Sigmoid colon (tissue), 6 donors: ENCODE measurements at regions not wholly inside any gene's neighbourhood (a gene's known extent, or its start where the extent isn't known, plus 50 kb on each side); places are given as distances from the start of the nearest gene placed in this dataset.

ENCODE experiments used
- DNase-seq: peaks from one replicate; pipeline ENCODE4 v3.0.0-alpha.2; 2019
- H3K27ac ChIP-seq, 4 donors: fragments of 200-600 bp; sonication (generic); one replicate each; pipeline ENCODE4 v1.5.1; 2016 to 2019; ENCODE audit warnings: mild to moderate bottlenecking in 1 of 4
- H3K27me3 ChIP-seq, 3 donors: fragments of 200-600 bp; sonication (generic); one replicate each; pipeline ENCODE4 v1.5.1; 2019; ENCODE audit warnings: mild to moderate bottlenecking in 1 of 3
- H3K36me3 ChIP-seq, 4 donors: fragments of 200-600 bp; sonication (generic); one replicate each; pipeline ENCODE4 v1.5.1; 2016 to 2019
- H3K4me1 ChIP-seq, 4 donors: fragments of 200-600 bp; sonication (generic); one replicate each; pipeline ENCODE4 v1.5.1; 2017 to 2019
- H3K4me3 ChIP-seq, 4 donors: fragments of 200-600 bp; sonication (generic); one replicate each; pipeline ENCODE4 v1.5.1; 2017 to 2019; ENCODE audit warnings: mild to moderate bottlenecking in 2 of 4, moderate library complexity in 1 of 4
- H3K9me3 ChIP-seq, 4 donors: fragments of 200-600 bp in 3 of 4; sonication (generic) in 3 of 4; one replicate each; pipeline versions ENCODE4 v1.5.1 to v1.6.1; 2013 to 2019
- EP300 ChIP-seq, 4 donors: sonication (generic); formaldehyde crosslinking; IDR thresholded peaks; one replicate each; pipeline ENCODE4 v1.6.1; 2017; ENCODE audit warnings: antibody characterized with exemption in 4 of 4
- POLR2A ChIP-seq, 2 donors: fragments of 450-650 bp; IDR thresholded peaks; one replicate each; pipeline ENCODE4 v1.6.1; 2016; ENCODE audit warnings: antibody characterized with exemption in 2 of 2, mild to moderate bottlenecking in 2 of 2, moderate library complexity in 2 of 2
- POLR2AphosphoS5 ChIP-seq, 4 donors: sonication (generic); formaldehyde crosslinking; IDR thresholded peaks; one replicate each; pipeline ENCODE4 v1.6.1; 2017; ENCODE audit warnings: antibody characterized with exemption in 4 of 4
- WGBS, 2 donors: extraction: QIAGEN DNeasy Blood & Tissue Kit; methylation state at CpG; one replicate each; pipeline ENCODE4 v1.1.7; 2013; 5-methylcytosine and 5-hydroxymethylcytosine counted together
- intact Hi-C: fragments of 100-400 bp; cut with DNase I; formaldehyde crosslinking; loops from one replicate; pipeline ENCODE4 v1.15.1; 2023
- TF ChIP-seq, protein P1 (sequence below), 4 experiments: fragments of 450-650 bp in 3 of 4; fragments of 200-600 bp in 1 of 4; IDR thresholded peaks; one replicate each; pipeline ENCODE4 v1.5.1; 2016 to 2019; ENCODE audit warnings: antibody characterized with exemption in 4 of 4, mild to moderate bottlenecking in 3 of 4, moderate library complexity in 2 of 4
- donor health status: healthy with polysubstance abuse.
- donor health status: healthy.

DNA sequence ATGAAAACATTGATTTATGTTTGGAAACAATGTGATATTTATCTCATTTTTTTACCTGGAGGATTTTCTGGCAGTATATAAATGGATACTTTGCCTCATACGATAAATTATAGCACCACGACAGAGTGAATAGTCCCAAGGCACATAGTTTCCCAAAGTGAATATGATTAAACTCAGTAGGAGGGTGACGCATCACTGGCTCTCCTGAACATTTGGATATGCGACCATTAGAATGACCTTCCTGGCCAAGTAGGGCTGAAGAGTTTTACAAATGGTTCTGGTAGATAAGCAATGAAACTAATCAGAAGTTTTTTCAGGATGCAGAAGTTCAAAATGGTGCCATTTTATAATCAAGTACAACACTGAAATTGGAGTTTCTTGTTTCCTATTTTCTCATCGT, 397.7 kb downstream of the AASDHPPT start:
- Histone ChIP-seq H3K27me3 (no peaks in the 10 kb centered on the region), H3K27ac (no peak overlapping the region), H3K4me1 (no peaks in the 10 kb centered on the region), H3K36me3 (no peaks in the 10 kb centered on the region), H3K4me3 (no peak overlapping the region), H3K9me3 (peaks cover 0 to 8% (median 0%) of the 10 kb centered on the region in 4 donors)
- no peak for DNase-seq
- TF ChIP-seq, protein P1, sequence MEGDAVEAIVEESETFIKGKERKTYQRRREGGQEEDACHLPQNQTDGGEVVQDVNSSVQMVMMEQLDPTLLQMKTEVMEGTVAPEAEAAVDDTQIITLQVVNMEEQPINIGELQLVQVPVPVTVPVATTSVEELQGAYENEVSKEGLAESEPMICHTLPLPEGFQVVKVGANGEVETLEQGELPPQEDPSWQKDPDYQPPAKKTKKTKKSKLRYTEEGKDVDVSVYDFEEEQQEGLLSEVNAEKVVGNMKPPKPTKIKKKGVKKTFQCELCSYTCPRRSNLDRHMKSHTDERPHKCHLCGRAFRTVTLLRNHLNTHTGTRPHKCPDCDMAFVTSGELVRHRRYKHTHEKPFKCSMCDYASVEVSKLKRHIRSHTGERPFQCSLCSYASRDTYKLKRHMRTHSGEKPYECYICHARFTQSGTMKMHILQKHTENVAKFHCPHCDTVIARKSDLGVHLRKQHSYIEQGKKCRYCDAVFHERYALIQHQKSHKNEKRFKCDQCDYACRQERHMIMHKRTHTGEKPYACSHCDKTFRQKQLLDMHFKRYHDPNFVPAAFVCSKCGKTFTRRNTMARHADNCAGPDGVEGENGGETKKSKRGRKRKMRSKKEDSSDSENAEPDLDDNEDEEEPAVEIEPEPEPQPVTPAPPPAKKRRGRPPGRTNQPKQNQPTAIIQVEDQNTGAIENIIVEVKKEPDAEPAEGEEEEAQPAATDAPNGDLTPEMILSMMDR (IDR thresholded peaks at IDR 0.05): no peak
- TF ChIP-seq POLR2A (IDR thresholded peaks at IDR 0.05): no peak
- TF ChIP-seq POLR2AphosphoS5 (IDR thresholded peaks at IDR 0.05): no peak
- TF ChIP-seq EP300 (IDR thresholded peaks at IDR 0.05): no peak
- 73 to 83% methylated on average over 5 of the region's 5 CpGs for WGBS, 2 donors
- intact Hi-C loops: no loop called here

DNA sequence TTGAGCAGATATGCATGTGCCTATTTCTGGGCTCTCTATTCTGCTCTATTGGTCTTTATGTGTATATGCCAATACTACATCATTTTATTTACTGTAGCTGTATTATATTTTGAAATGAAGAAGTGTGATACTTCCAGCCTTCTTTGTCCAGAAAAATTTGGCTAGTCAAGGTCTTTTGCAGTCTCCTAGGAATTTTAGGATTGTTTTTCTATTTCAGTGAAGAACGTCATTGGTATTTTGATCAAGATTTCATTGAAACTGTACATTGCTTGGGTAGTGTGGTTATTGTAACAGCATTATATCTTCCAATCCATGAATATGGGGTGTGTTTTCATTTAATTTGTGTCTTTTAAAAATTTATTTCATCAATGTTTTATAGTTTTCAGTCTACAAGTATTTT, 400.3 kb downstream of the AASDHPPT start:
- 80 to 90% methylated on average over 1 of the region's 1 CpG for WGBS, 2 donors
- Histone ChIP-seq H3K4me1 (no peaks in the 10 kb centered on the region), H3K27me3 (no peaks in the 10 kb centered on the region), H3K27ac (no peak overlapping the region), H3K9me3 (peaks cover 0 to 8% (median 0%) of the 10 kb centered on the region in 4 donors), H3K36me3 (no peaks in the 10 kb centered on the region), H3K4me3 (no peak overlapping the region)
- no peak for TF ChIP-seq POLR2A (IDR thresholded peaks at IDR 0.05)
- TF ChIP-seq, protein P1 (IDR thresholded peaks at IDR 0.05): no peak
- no peak for TF ChIP-seq POLR2AphosphoS5 (IDR thresholded peaks at IDR 0.05)
- TF ChIP-seq EP300 (IDR thresholded peaks at IDR 0.05): no peak
- no peak for DNase-seq
- intact Hi-C loops: no loop called here

DNA sequence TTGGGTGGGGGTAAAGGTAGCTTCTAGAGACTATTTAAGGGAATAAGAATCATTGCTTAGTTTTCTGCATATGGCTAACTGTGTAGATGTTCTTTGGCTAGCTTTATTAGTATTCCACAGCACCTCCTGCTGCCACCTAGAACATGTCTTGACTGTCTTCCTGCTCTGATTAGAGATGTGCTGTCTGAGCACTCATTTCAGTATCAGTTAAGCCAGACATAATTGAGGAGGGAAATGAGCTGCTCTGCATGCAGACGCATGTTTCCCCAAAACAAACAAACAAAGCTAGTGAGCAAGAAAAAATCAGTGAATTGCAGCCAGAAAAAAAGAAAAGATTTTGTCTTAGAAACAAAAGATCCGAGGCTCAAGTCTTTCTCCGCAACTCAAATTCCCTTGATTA, 402.2 kb downstream of the AASDHPPT start:
- Histone ChIP-seq H3K27ac (no peak overlapping the region), H3K36me3 (no peaks in the 10 kb centered on the region), H3K9me3 (no peaks in the 10 kb centered on the region), H3K4me1 (no peaks in the 10 kb centered on the region), H3K4me3 (no peak overlapping the region), H3K27me3 (no peaks in the 10 kb centered on the region)
- TF ChIP-seq POLR2AphosphoS5 (IDR thresholded peaks at IDR 0.05) (no peak), EP300 (IDR thresholded peaks at IDR 0.05) (no peak), POLR2A (IDR thresholded peaks at IDR 0.05) (no peak)
- TF ChIP-seq, protein P1 (IDR thresholded peaks at IDR 0.05): no peak
- DNase-seq: no peak
- 72 to 76% methylated on average over 3 of the region's 3 CpGs for WGBS, 2 donors
- intact Hi-C loops: no loop called here

DNA sequence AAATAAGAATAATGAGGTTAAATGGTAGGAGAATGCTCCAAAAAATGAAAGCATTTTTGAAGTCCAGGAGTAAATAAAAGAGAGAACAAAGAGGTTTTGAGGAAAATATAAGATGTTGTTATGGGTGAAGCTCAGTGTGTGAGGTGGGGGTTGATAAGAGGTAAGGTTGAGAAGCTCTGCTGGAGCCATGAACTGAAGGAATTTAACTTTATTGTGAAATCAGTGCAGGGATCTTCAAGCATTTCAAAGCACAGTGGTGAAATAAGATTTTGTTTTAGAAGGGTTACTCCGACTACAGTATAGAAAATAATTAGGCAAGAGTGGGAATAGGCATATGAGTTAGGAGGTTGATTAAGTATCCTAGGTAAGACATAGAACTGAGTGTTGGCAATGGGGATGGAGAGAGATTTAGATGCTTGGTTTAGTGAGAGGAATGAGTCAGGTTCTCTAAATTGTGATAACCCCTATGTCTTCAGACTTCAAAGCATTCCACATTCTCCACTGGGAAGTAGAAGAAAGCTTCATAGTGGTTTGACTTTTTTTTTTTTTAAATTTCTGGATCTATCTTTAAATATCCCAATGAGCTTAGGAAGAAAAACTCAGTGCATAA, 403.2 kb downstream of the AASDHPPT start:
- no peak overlapping the region for H3K4me3 ChIP-seq
- no peaks in the 10 kb centered on the region for H3K36me3 ChIP-seq
- no peaks in the 10 kb centered on the region for H3K27me3 ChIP-seq
- H3K4me1 ChIP-seq: no peaks in the 10 kb centered on the region
- no peak for DNase-seq
- no peak for TF ChIP-seq POLR2AphosphoS5 (IDR thresholded peaks at IDR 0.05)
- no peak for TF ChIP-seq POLR2A (IDR thresholded peaks at IDR 0.05)
- TF ChIP-seq EP300 (IDR thresholded peaks at IDR 0.05): no peak
- TF ChIP-seq, protein P1 (IDR thresholded peaks at IDR 0.05): no peak
- no peaks in the 10 kb centered on the region for H3K9me3 ChIP-seq
- WGBS, 2 donors: 89 to 91% methylated on average over 1 of the region's 1 CpG
- intact Hi-C loops: no loop called here
- no peak overlapping the region for H3K27ac ChIP-seq
